B cell (primary cell): ENCODE measurements at regions not wholly inside any gene's neighbourhood (a gene's known extent, or its start where the extent isn't known, plus 50 kb on each side); places are given as distances from the start of the nearest gene placed in this dataset.

Experiments
- CTCF ChIP-seq: fragments of 200-600 bp; IDR thresholded peaks from one replicate; pipeline ENCODE4 v1.8.0; 2022; ENCODE audit warnings: antibody characterized with exemption, mild to moderate bottlenecking
- EZH2 ChIP-seq: IDR thresholded peaks from 2 replicates; pipeline ENCODE4 v1.6.1; 2012; ENCODE audit warnings: borderline replicate concordance, low read depth, mild to moderate bottlenecking, moderate library complexity, low read length; ENCODE audit not compliant: insufficient read depth, poor library complexity, severe bottlenecking

- TF ChIP-seq CTCF = no peak
- TF ChIP-seq EZH2 = no peak
Observed at GRCh38 chr6:67221226-67221625, 1413.9 kb upstream of the ADGRB3 start.
